ENCODE measurements at regions not wholly inside any gene's neighbourhood (a gene's known extent, or its start where the extent isn't known, plus 50 kb on each side); places are given as distances from the start of the nearest gene placed in this dataset.

DNA sequence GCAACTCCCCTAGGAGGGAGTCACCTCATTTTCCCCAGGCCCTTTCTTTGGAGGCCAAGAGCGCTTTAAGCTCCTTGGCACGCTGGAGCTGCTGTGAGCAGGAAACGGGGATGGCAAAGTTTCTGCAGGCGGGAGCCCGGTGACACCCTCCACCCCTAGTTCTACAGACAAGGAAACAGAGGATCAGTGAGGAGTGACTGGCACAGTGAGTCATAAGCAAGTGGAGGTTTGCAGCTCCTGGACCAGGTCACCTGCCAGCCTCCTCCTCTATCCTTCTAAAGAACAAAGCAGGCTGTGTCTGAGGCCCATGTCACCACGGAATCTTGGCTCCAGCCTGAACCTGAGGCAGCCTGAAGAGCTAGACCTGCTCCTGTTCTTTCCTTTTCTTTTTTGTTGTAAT, 141.9 kb downstream of the TMEM132E start:
- TF ChIP-seq, protein P1, sequence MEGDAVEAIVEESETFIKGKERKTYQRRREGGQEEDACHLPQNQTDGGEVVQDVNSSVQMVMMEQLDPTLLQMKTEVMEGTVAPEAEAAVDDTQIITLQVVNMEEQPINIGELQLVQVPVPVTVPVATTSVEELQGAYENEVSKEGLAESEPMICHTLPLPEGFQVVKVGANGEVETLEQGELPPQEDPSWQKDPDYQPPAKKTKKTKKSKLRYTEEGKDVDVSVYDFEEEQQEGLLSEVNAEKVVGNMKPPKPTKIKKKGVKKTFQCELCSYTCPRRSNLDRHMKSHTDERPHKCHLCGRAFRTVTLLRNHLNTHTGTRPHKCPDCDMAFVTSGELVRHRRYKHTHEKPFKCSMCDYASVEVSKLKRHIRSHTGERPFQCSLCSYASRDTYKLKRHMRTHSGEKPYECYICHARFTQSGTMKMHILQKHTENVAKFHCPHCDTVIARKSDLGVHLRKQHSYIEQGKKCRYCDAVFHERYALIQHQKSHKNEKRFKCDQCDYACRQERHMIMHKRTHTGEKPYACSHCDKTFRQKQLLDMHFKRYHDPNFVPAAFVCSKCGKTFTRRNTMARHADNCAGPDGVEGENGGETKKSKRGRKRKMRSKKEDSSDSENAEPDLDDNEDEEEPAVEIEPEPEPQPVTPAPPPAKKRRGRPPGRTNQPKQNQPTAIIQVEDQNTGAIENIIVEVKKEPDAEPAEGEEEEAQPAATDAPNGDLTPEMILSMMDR (conservative IDR thresholded peaks at IDR 0.05; ENCODE audit: control insufficient read depth, insufficient read depth, low read depth, low read length) = no peak
- H3K4me3 ChIP-seq (ENCODE audit: control insufficient read depth, low read depth, low read length) = no peak overlapping the region
- DNase-seq (ENCODE audit: low read depth) = no peak

DNA sequence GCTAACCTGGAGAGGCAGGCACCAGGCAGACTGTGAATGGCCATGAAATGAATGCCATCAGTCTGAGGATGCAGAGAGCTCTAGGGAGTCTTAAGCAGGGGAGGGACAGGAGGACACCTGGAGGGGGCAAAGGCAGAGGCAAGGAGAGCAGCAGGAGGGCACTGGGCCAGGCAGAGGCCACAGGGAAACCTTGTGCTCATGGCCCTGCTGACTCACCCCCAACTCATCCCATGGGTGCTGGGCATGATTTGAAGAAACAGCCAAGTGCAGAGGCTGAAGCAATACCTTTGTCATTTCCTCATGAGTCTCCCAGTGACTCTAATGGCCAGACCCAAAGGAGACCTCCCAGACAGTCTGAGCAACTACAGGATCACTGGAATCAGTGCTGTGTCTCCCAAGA, 141.4 kb downstream of the TMEM132E start:
- DNase-seq (ENCODE audit: low read depth) = peak; percentile 5
- TF ChIP-seq, protein P1 (conservative IDR thresholded peaks at IDR 0.05; ENCODE audit: control insufficient read depth, insufficient read depth, low read depth, low read length) = no peak
- no peak overlapping the region for H3K4me3 ChIP-seq (ENCODE audit: control insufficient read depth, low read depth, low read length)

DNA sequence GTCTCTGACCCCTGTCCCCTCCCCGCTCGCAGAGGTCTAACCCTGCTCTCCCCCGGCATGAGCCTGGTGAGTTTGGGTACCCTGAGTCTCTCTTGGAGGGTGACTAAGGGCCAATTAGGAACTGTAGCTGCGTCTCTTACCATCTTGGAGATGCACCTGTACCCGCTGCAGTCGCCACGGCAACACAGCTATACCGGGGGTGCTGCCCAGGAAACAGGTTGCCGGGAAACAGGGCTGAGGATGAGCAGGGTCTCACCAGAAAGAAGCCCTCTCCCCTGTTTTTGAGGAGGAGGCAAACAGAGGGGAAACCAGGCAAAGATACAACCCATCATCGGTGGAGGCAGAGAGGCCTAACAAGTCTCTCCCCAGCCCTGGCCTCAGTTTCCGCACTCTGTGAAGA, 140.2 kb downstream of the TMEM132E start:
- TF ChIP-seq, protein P1 (conservative IDR thresholded peaks at IDR 0.05; ENCODE audit: control insufficient read depth, insufficient read depth, low read depth, low read length) = no peak
- no peak overlapping the region for H3K4me3 ChIP-seq (ENCODE audit: control insufficient read depth, low read depth, low read length)

DNA sequence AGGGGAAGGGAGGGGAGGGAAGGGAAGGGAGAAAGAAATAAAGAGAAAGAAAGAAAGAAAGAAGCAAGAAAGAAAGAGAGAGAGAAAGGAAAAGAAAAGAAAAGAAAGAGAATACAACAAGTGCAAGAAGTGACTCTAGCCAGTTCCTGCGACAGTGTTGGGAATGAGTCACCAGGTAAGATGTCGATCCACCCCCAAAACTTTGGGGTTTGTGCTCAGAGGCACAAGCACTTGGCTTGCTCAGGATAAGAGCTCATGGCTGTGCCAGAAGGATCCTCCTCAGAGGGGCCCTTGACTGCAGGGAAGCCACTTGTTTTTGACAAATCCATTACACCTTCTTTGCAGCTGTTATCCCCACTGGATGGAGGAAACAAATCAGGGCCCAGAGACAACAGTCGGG, 137.7 kb downstream of the TMEM132E start:
- H3K4me3 ChIP-seq (ENCODE audit: control insufficient read depth, low read depth, low read length) = no peak overlapping the region
- TF ChIP-seq, protein P1 (conservative IDR thresholded peaks at IDR 0.05; ENCODE audit: control insufficient read depth, insufficient read depth, low read depth, low read length) = no peak
- no peak for DNase-seq (ENCODE audit: low read depth)

More for the DNA sequence above, 140.2 kb downstream of the TMEM132E start:
- no peak for DNase-seq (ENCODE audit: low read depth)

DNA sequence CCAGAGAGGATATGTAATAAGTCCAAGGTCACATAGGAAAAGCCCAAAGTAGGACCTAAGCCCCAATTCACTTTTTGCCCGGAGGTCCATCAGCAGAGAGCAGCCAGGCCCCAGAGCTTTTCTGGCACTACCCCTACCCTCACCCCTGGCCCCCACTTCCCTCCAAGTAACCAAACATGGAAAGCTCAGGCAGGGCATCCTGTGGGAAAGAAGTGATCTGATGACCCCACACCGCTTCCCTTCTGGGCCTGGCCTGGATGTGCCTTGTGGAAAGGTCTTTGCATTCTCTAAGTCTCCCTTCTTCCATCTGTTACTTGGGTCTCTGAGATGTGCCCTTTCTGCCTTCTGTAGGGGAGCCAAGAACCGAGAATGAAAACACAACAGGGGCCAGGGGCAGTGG, 136.9 kb downstream of the TMEM132E start:
- H3K4me3 ChIP-seq (ENCODE audit: control insufficient read depth, low read depth, low read length) = no peak overlapping the region
- TF ChIP-seq, protein P1 (conservative IDR thresholded peaks at IDR 0.05; ENCODE audit: control insufficient read depth, insufficient read depth, low read depth, low read length) = no peak
- DNase-seq (ENCODE audit: low read depth) = no peak

DNA sequence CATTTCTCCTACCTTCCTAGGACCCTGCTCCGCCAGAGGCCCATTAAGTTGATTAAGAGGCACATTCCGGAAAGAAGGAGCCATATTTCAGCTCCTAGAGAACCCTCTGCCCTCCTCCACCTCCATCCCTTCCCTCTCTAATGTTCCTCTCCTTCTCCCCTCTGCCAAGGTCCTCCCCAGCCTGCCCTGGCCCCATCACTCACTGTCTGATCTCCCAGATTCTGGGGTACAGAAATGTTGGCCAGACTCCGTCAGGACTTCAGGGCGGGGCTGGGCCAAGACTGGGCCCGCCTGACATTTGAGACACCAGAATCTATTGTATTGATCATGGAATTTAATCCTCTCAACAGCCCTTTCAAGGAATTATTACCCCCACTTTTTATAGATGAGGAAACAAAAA, 136.1 kb downstream of the TMEM132E start:
- TF ChIP-seq, protein P1 (conservative IDR thresholded peaks at IDR 0.05; ENCODE audit: control insufficient read depth, insufficient read depth, low read depth, low read length) = no peak
- no peak overlapping the region for H3K4me3 ChIP-seq (ENCODE audit: control insufficient read depth, low read depth, low read length)
- no peak for DNase-seq (ENCODE audit: low read depth)

Measured in fibroblast of mammary gland (primary cell).